Hepatocyte (in vitro differentiated cells): ENCODE measurements at regions not wholly inside any gene's neighbourhood (a gene's known extent, or its start where the extent isn't known, plus 50 kb on each side); places are given as distances from the start of the nearest gene placed in this dataset.

ENCODE experiments used
- DNase-seq: peaks from one replicate; pipeline ENCODE4 v3.0.0-alpha.2; 2016; ENCODE audit warnings: low spot score
- H2AFZ ChIP-seq: fragments of 200-600 bp; sonication (generic); 2 replicates; pipeline ENCODE4 v1.6.0; 2016; ENCODE audit warnings: antibody characterized with exemption, mild to moderate bottlenecking
- H3K27ac ChIP-seq: fragments of 200-600 bp; sonication (generic); 2 replicates; pipeline ENCODE4 v1.5.1; 2016; ENCODE audit warnings: mild to moderate bottlenecking
- H3K27me3 ChIP-seq: fragments of 200-600 bp; sonication (generic); 2 replicates; pipeline ENCODE4 v1.6.1; 2016
- H3K36me3 ChIP-seq: fragments of 200-600 bp; sonication (generic); replicated peaks from 2 replicates; pipeline ENCODE4 v1.5.1; 2016; ENCODE audit warnings: low read depth; ENCODE audit not compliant: insufficient read depth
- H3K4me1 ChIP-seq: fragments of 200-600 bp; sonication (generic); 2 replicates; pipeline ENCODE4 v1.5.1; 2016; ENCODE audit warnings: mild to moderate bottlenecking, moderate library complexity; ENCODE audit not compliant: insufficient read depth
- H3K4me2 ChIP-seq: fragments of 200-600 bp; sonication (generic); 2 replicates; pipeline ENCODE4 v1.6.0; 2016
- H3K4me3 ChIP-seq: fragments of 200-600 bp; sonication (generic); 2 replicates; pipeline ENCODE4 v1.5.1; 2016; ENCODE audit warnings: mild to moderate bottlenecking
- H3K79me2 ChIP-seq: fragments of 200-600 bp; sonication (generic); 2 replicates; pipeline ENCODE4 v1.6.0; 2017; ENCODE audit warnings: mild to moderate bottlenecking
- H3K9me2 ChIP-seq: fragments of 200-600 bp; sonication (generic); replicated peaks from 2 replicates; pipeline ENCODE4 v1.6.0; 2017; ENCODE audit warnings: mild to moderate bottlenecking; ENCODE audit not compliant: insufficient read depth
- H3K9me3 ChIP-seq: fragments of 200-600 bp; sonication (generic); 2 replicates; pipeline ENCODE4 v1.5.1; 2016; ENCODE audit warnings: low read depth, mild to moderate bottlenecking
- H4K20me1 ChIP-seq: fragments of 200-600 bp; sonication (generic); 2 replicates; pipeline ENCODE4 v1.6.0; 2016; ENCODE audit warnings: mild to moderate bottlenecking; ENCODE audit not compliant: insufficient read depth, poor library complexity, severe bottlenecking
- CTCF ChIP-seq: fragments of 200-600 bp; sonication (generic); IDR thresholded peaks from 2 replicates; pipeline ENCODE4 v1.5.1; 2016; ENCODE audit warnings: antibody characterized with exemption, mild to moderate bottlenecking; ENCODE audit not compliant: poor library complexity
- EZH2 ChIP-seq: fragments of 200-600 bp; sonication (generic); IDR thresholded peaks from 2 replicates; pipeline ENCODE4 v1.6.1; 2016; ENCODE audit warnings: antibody characterized with exemption, mild to moderate bottlenecking, borderline replicate concordance
- EZH2phosphoT487 ChIP-seq: fragments of 200-600 bp; sonication (generic); IDR thresholded peaks from one replicate; pipeline ENCODE4 v1.6.1; 2018; ENCODE audit warnings: antibody characterized with exemption, mild to moderate bottlenecking, low read depth, moderate library complexity; ENCODE audit not compliant: unreplicated experiment, severe bottlenecking
- WGBS: methylation state at CpG from one replicate; pipeline ENCODE4 v1.1.6; 2016; ENCODE audit warnings: low lambda C conversion rate; ENCODE audit errors: missing lambda C conversion rate; 5-methylcytosine and 5-hydroxymethylcytosine counted together

GRCh38 chr1:69290291-69290690 is 277.4 kb upstream of the LRRC7 start:
- Histone ChIP-seq H3K27ac (no peak overlapping the region), H3K4me1 (no peaks in the 10 kb centered on the region), H4K20me1 (no peaks in the 10 kb centered on the region), H3K4me3 (no peak overlapping the region), H3K9me3 (no peaks in the 10 kb centered on the region), H3K4me2 (no peak overlapping the region), H2AFZ (no peak overlapping the region), H3K36me3 (no peaks in the 10 kb centered on the region), H3K27me3 (no peaks in the 10 kb centered on the region), H3K79me2 (no peaks in the 10 kb centered on the region), H3K9me2 (no peaks in the 10 kb centered on the region)
- 54% methylated on average over 1 of the region's 1 CpG for WGBS
- no peak for DNase-seq
- TF ChIP-seq CTCF = no peak
- TF ChIP-seq EZH2 = no peak
- no peak for TF ChIP-seq EZH2phosphoT487

GRCh38 chr1:69291541-69291940 is 276.2 kb upstream of the LRRC7 start:
- H3K79me2 ChIP-seq = no peaks in the 10 kb centered on the region
- WGBS = 96% methylated on average over 4 of the region's 4 CpGs
- no peaks in the 10 kb centered on the region for H3K4me1 ChIP-seq
- H3K4me2 ChIP-seq = no peak overlapping the region
- TF ChIP-seq EZH2phosphoT487 (no peak), CTCF (no peak), EZH2 (no peak)
- no peaks in the 10 kb centered on the region for H4K20me1 ChIP-seq
- no peaks in the 10 kb centered on the region for H3K27me3 ChIP-seq
- no peak overlapping the region for H3K27ac ChIP-seq
- no peak overlapping the region for H3K4me3 ChIP-seq
- no peak for DNase-seq
- H3K9me2 ChIP-seq = no peaks in the 10 kb centered on the region
- no peaks in the 10 kb centered on the region for H3K36me3 ChIP-seq
- H2AFZ ChIP-seq = no peak overlapping the region
- H3K9me3 ChIP-seq = no peaks in the 10 kb centered on the region

- Histone ChIP-seq H2AFZ (no peak overlapping the region), H4K20me1 (no peaks in the 10 kb centered on the region), H3K9me2 (no peaks in the 10 kb centered on the region), H3K4me3 (no peak overlapping the region), H3K79me2 (no peaks in the 10 kb centered on the region), H3K4me2 (no peak overlapping the region), H3K4me1 (no peaks in the 10 kb centered on the region), H3K9me3 (no peaks in the 10 kb centered on the region), H3K36me3 (no peaks in the 10 kb centered on the region), H3K27ac (no peak overlapping the region), H3K27me3 (no peaks in the 10 kb centered on the region)
- DNase-seq = no peak
- TF ChIP-seq EZH2phosphoT487 (no peak), EZH2 (no peak), CTCF (no peak)
- WGBS = 93% methylated on average over 3 of the region's 3 CpGs
These were observed 274.9 kb upstream of the LRRC7 start for GRCh38 chr1:69292833-69293232.

- no peak overlapping the region for H2AFZ ChIP-seq
- no peaks in the 10 kb centered on the region for H3K79me2 ChIP-seq
- H3K27ac ChIP-seq = no peak overlapping the region
- H4K20me1 ChIP-seq = no peaks in the 10 kb centered on the region
- H3K9me2 ChIP-seq = no peaks in the 10 kb centered on the region
- WGBS = 97% methylated on average over 1 of the region's 1 CpG
- H3K27me3 ChIP-seq = no peaks in the 10 kb centered on the region
- H3K36me3 ChIP-seq = no peaks in the 10 kb centered on the region
- TF ChIP-seq EZH2 (no peak), CTCF (no peak), EZH2phosphoT487 (no peak)
- H3K4me3 ChIP-seq = no peak overlapping the region
- DNase-seq = no peak
- no peaks in the 10 kb centered on the region for H3K9me3 ChIP-seq
- no peak overlapping the region for H3K4me2 ChIP-seq
- H3K4me1 ChIP-seq = no peaks in the 10 kb centered on the region
These were observed 273.6 kb upstream of the LRRC7 start for GRCh38 chr1:69294171-69294570.
